ENCODE measurements at regions not wholly inside any gene's neighbourhood (a gene's known extent, or its start where the extent isn't known, plus 50 kb on each side); places are given as distances from the start of the nearest gene placed in this dataset.

DNA sequence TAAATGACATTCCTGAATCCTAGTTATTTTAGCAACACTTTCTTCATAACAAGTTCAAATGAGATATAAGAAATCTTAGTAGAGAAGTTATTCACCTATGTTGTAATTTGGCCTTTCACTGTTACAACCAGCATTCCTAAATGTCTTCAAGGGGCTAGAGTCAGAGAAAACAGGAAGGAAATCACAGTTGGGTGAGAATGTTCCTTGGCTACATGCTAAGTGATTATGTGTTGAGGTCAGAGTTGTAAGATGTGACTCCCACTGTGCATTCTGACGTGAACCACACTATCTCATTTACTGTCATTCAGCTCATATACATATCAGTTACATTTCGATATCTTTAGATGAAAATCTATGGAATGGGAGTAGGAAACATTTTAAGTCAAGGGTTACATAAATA lies 51.0 kb upstream of the MLIP start:
- no peak for DNase-seq

Measured in T-helper 2 cell (primary cell).